Esophagus muscularis mucosa (tissue), 4 donors: ENCODE measurements at regions not wholly inside any gene's neighbourhood (a gene's known extent, or its start where the extent isn't known, plus 50 kb on each side); places are given as distances from the start of the nearest gene placed in this dataset.

ENCODE experiments used
- DNase-seq: peaks from one replicate; pipeline ENCODE4 v3.0.0-alpha.2; 2017; ENCODE audit errors: extremely low spot score
- H3K27ac ChIP-seq, 4 donors: fragments of 200-600 bp; sonication (generic); replicated peaks in 1 of 4; 1 replicate in 3 of 4; 2 replicates in 1 of 4; pipeline ENCODE4 v1.5.1; 2016 to 2019; ENCODE audit warnings: mild to moderate bottlenecking in 1 of 4
- H3K27me3 ChIP-seq, 4 donors: fragments of 200-600 bp; sonication (generic); one replicate each; pipeline versions ENCODE4 v1.5.1 to v1.6.0; 2016 to 2019
- H3K36me3 ChIP-seq, 4 donors: fragments of 200-600 bp; sonication (generic); one replicate each; pipeline ENCODE4 v1.5.1; 2016 to 2019
- H3K4me1 ChIP-seq, 4 donors: fragments of 200-600 bp; sonication (generic); one replicate each; pipeline ENCODE4 v1.5.1; 2016 to 2019
- H3K4me3 ChIP-seq, 4 donors: fragments of 200-600 bp; sonication (generic); 1 replicate in 2 of 4; 2 replicates in 2 of 4; pipeline ENCODE4 v1.5.1; 2016 to 2019; ENCODE audit warnings: mild to moderate bottlenecking in 4 of 4, moderate library complexity in 1 of 4
- H3K9me3 ChIP-seq, 4 donors: fragments of 200-600 bp; sonication (generic); 1 replicate in 3 of 4; 2 replicates in 1 of 4; pipeline ENCODE4 v1.5.1; 2016 to 2019
- CTCF ChIP-seq, 3 experiments: fragments of 200-600 bp in 2 of 3; fragments of 450-650 bp in 1 of 3; sonication (generic) in 2 of 3; IDR thresholded peaks; one replicate each; pipeline ENCODE4 v1.5.1; 2017 to 2019; ENCODE audit warnings: antibody characterized with exemption in 3 of 3, mild to moderate bottlenecking in 2 of 3, moderate library complexity in 1 of 3
- EP300 ChIP-seq: sonication (generic); formaldehyde crosslinking; IDR thresholded peaks from one replicate; pipeline ENCODE4 v1.6.1; 2017; ENCODE audit warnings: antibody characterized with exemption
- POLR2A ChIP-seq: fragments of 450-650 bp; IDR thresholded peaks from one replicate; pipeline ENCODE4 v1.6.1; 2017; ENCODE audit warnings: antibody characterized with exemption, moderate library complexity, mild to moderate bottlenecking, low read depth
- POLR2AphosphoS5 ChIP-seq, 2 donors: sonication (generic); formaldehyde crosslinking; IDR thresholded peaks; one replicate each; pipeline ENCODE4 v1.6.1; 2017; ENCODE audit warnings: antibody characterized with exemption in 2 of 2
- WGBS: methylation state at CpG from one replicate; pipeline ENCODE4 v1.1.5; 2018; 5-methylcytosine and 5-hydroxymethylcytosine counted together
- intact Hi-C: fragments of 100-400 bp; cut with DNase I; formaldehyde crosslinking; loops from one replicate; pipeline ENCODE4 v1.15.1; 2023

GRCh38 chr6:145289573-145289972, 445.7 kb downstream of the EPM2A start:
- Histone ChIP-seq H3K4me1 (peaks cover 0 to 7% (median 0%) of the 10 kb centered on the region in 4 donors), H3K36me3 (no peaks in the 10 kb centered on the region), H3K27ac (no peak overlapping the region), H3K4me3 (no peak overlapping the region), H3K9me3 (no peaks in the 10 kb centered on the region), H3K27me3 (no peaks in the 10 kb centered on the region)
- WGBS, result 96% methylated on average over 3 of the region's 3 CpGs
- TF ChIP-seq EP300, result no peak
- no peak for TF ChIP-seq CTCF (IDR thresholded peaks at IDR 0.05)
- no peak for TF ChIP-seq POLR2AphosphoS5 (IDR thresholded peaks at IDR 0.05)
- no peak for TF ChIP-seq POLR2A
- DNase-seq, result no peak
- intact Hi-C loops, result no loop called here

DNA sequence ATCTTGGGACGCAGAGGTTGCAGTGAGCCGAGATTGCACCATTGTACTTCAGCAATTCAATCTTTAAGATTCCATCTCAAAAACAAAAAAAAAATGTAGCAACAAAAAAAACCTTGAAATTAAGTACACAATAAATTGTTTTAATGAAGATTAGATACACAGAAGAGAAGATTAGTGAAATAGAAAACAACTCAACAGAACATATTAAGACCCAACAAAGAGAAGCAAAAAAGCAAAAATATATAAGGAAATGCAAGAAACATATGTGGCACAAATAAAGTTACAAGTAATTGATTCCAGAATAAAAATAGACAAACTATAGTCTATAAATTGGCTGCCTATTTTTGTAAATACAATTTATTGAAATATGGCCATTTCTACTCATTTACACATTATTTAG, 445.2 kb downstream of the EPM2A start:
- TF ChIP-seq POLR2AphosphoS5 (IDR thresholded peaks at IDR 0.05) (no peak), EP300 (no peak), POLR2A (no peak), CTCF (IDR thresholded peaks at IDR 0.05) (no peak)
- intact Hi-C loops, result no loop called here
- Histone ChIP-seq H3K9me3 (no peaks in the 10 kb centered on the region), H3K27ac (no peak overlapping the region), H3K36me3 (no peaks in the 10 kb centered on the region), H3K4me3 (no peak overlapping the region), H3K27me3 (no peaks in the 10 kb centered on the region), H3K4me1 (peaks cover 0 to 7% (median 0%) of the 10 kb centered on the region in 4 donors)
- 100% methylated on average over 2 of the region's 2 CpGs for WGBS
- no peak for DNase-seq

- no peak for DNase-seq
- no peak overlapping the region for H3K4me3 ChIP-seq
- no peaks in the 10 kb centered on the region for H3K9me3 ChIP-seq
- H3K27ac ChIP-seq, result no peak overlapping the region
- TF ChIP-seq POLR2AphosphoS5 (IDR thresholded peaks at IDR 0.05), result no peak
- TF ChIP-seq POLR2A, result no peak
- no peak for TF ChIP-seq CTCF (IDR thresholded peaks at IDR 0.05)
- TF ChIP-seq EP300, result no peak
- no peaks in the 10 kb centered on the region for H3K36me3 ChIP-seq
- intact Hi-C loops, result no loop called here
- H3K4me1 ChIP-seq, result peaks cover 0 to 7% (median 0%) of the 10 kb centered on the region in 4 donors
- 89% methylated on average over 2 of the region's 2 CpGs for WGBS
- H3K27me3 ChIP-seq, result no peaks in the 10 kb centered on the region
Observed at GRCh38 chr6:145292066-145292465, 443.3 kb downstream of the EPM2A start.

GRCh38 chr6:145294942-145295341, 440.4 kb downstream of the EPM2A start:
- no peaks in the 10 kb centered on the region for H3K9me3 ChIP-seq
- no peak for DNase-seq
- 97% methylated on average over 4 of the region's 4 CpGs for WGBS
- TF ChIP-seq CTCF (IDR thresholded peaks at IDR 0.05) (no peak), POLR2AphosphoS5 (IDR thresholded peaks at IDR 0.05) (no peak), EP300 (no peak), POLR2A (no peak)
- no peak overlapping the region for H3K4me3 ChIP-seq
- no peaks in the 10 kb centered on the region for H3K36me3 ChIP-seq
- no peak overlapping the region for H3K27ac ChIP-seq
- intact Hi-C loops, result no loop called here
- no peaks in the 10 kb centered on the region for H3K27me3 ChIP-seq
- peaks cover 0 to 7% (median 0%) of the 10 kb centered on the region in 4 donors for H3K4me1 ChIP-seq

DNA sequence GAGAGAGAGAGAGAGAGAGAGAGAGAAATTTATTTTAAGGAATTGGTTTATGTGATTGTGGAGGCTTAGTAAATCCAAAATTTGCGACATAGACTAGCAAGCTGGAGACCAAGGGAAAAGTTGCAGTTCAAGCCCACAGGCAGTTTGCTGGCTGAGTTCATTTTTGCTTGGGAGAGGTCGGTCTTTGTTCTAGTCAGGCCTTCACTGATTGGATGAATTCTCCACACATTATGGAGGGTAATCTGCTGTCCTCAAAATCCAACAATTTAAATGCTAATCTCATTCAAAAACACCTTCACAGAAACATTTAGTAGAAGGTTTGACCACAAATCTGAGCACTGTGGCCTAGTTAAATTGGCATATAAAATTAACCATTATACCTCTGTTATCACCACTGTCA, 439.6 kb downstream of the EPM2A start:
- peaks cover 0 to 7% (median 0%) of the 10 kb centered on the region in 4 donors for H3K4me1 ChIP-seq
- H3K9me3 ChIP-seq, result no peaks in the 10 kb centered on the region
- intact Hi-C loops, result no loop called here
- H3K36me3 ChIP-seq, result no peaks in the 10 kb centered on the region
- DNase-seq, result no peak
- no peak overlapping the region for H3K4me3 ChIP-seq
- no peaks in the 10 kb centered on the region for H3K27me3 ChIP-seq
- TF ChIP-seq EP300 (no peak), CTCF (IDR thresholded peaks at IDR 0.05) (no peak), POLR2A (no peak), POLR2AphosphoS5 (IDR thresholded peaks at IDR 0.05) (no peak)
- 79% methylated on average over 2 of the region's 2 CpGs for WGBS
- H3K27ac ChIP-seq, result no peak overlapping the region
